Keratinocyte (primary cell): ENCODE measurements at regions not wholly inside any gene's neighbourhood (a gene's known extent, or its start where the extent isn't known, plus 50 kb on each side); places are given as distances from the start of the nearest gene placed in this dataset.
A peak's percentile ranks its signal among the peaks of the same experiment; 100 is the strongest.

Experiments
- DNase-seq: peaks from one replicate; pipeline ENCODE4 v3.0.0-alpha.2; 2011; ENCODE audit warnings: low read depth, missing footprints, low spot score
- FAIRE-seq: peaks from 2 replicates; lab custom pipeline; 2011; peaks lifted over from hg19 to GRCh38; lab: Jason Lieb, UNC
- H2AFZ ChIP-seq: 2 replicates; pipeline ENCODE4 v1.6.0; 2012; ENCODE audit warnings: low read length, control low read depth, inconsistent platforms; ENCODE audit not compliant: control insufficient read depth
- H3K27ac ChIP-seq: 2 replicates; pipeline ENCODE4 v1.5.1; 2011; ENCODE audit warnings: low read length; ENCODE audit not compliant: control insufficient read depth, insufficient read depth
- H3K27me3 ChIP-seq: 3 replicates; pipeline ENCODE4 v1.6.0; 2011; ENCODE audit warnings: low read length; ENCODE audit not compliant: control insufficient read depth, insufficient read depth; ENCODE audit errors: extremely low read depth
- H3K36me3 ChIP-seq, 2 experiments: 2 replicates in 1 of 2; 3 replicates in 1 of 2; pipeline ENCODE4 v1.5.1; 2011; ENCODE audit warnings: low read length in 2 of 2, mild to moderate bottlenecking in 1 of 2; ENCODE audit not compliant: control insufficient read depth in 2 of 2, insufficient read depth in 2 of 2; ENCODE audit errors: extremely low read depth in 1 of 2
- H3K4me1 ChIP-seq: 3 replicates; pipeline ENCODE4 v1.5.1; 2011; ENCODE audit warnings: low read length; ENCODE audit not compliant: control insufficient read depth, insufficient read depth; ENCODE audit errors: extremely low read depth
- H3K4me2 ChIP-seq: 3 replicates; pipeline ENCODE4 v1.6.0; 2011; ENCODE audit warnings: low read depth, low read length; ENCODE audit not compliant: control insufficient read depth, insufficient read depth; ENCODE audit errors: extremely low read depth
- H3K4me3 ChIP-seq, 3 experiments: fragments of 200-600 bp in 1 of 3; sonication (generic) in 1 of 3; 2 replicates in 2 of 3; 3 replicates in 1 of 3; pipeline ENCODE4 v1.5.1; 2011 to 2016; ENCODE audit warnings: low read length in 3 of 3, mild to moderate bottlenecking in 3 of 3, control low read depth in 2 of 3, inconsistent platforms in 1 of 3, low read depth in 1 of 3, mixed read lengths in 1 of 3, mixed run types in 1 of 3, moderate library complexity in 1 of 3; ENCODE audit not compliant: control insufficient read depth in 2 of 3, insufficient read depth in 2 of 3; ENCODE audit errors: extremely low read depth in 1 of 3
- H3K79me2 ChIP-seq: 2 replicates; pipeline ENCODE4 v1.6.0; 2012; ENCODE audit warnings: low read length; ENCODE audit not compliant: control insufficient read depth, insufficient read depth
- H3K9ac ChIP-seq: 3 replicates; pipeline ENCODE4 v1.6.0; 2011; ENCODE audit warnings: low read length; ENCODE audit not compliant: control insufficient read depth, insufficient read depth; ENCODE audit errors: extremely low read depth
- H3K9me1 ChIP-seq: 3 replicates; pipeline ENCODE4 v1.6.0; 2011; ENCODE audit warnings: low read length; ENCODE audit not compliant: control insufficient read depth, insufficient read depth; ENCODE audit errors: extremely low read depth
- H3K9me3 ChIP-seq: 2 replicates; pipeline ENCODE4 v1.5.1; 2012; ENCODE audit warnings: low read depth, low read length; ENCODE audit not compliant: control insufficient read depth
- H4K20me1 ChIP-seq: 3 replicates; pipeline ENCODE4 v1.6.0; 2011; ENCODE audit warnings: low read length; ENCODE audit not compliant: control insufficient read depth, insufficient read depth; ENCODE audit errors: extremely low read depth
- CTCF ChIP-seq, 3 experiments: IDR thresholded peaks in 1 of 3; conservative IDR thresholded peaks in 1 of 3; optimal IDR thresholded peaks in 1 of 3; 2 replicates in 2 of 3; 3 replicates in 1 of 3; pipeline versions ENCODE3 to v1.5.1; 2011; ENCODE audit warnings: low read length in 3 of 3, mild to moderate bottlenecking in 3 of 3, moderate library complexity in 2 of 3, control low read depth in 1 of 3, inconsistent platforms in 1 of 3; ENCODE audit not compliant: insufficient read depth in 2 of 3; ENCODE audit errors: extremely low read depth in 1 of 3
- EZH2 ChIP-seq: IDR thresholded peaks from one replicate; pipeline ENCODE4 v1.6.1; 2012; ENCODE audit warnings: inconsistent platforms, mild to moderate bottlenecking, low read length, moderate library complexity
- dilution Hi-C: fragments of 300-500 bp; cut with MboI; formaldehyde crosslinking; loops from one replicate; pipeline ENCODE4 v1.7.0; 2020; ENCODE audit warnings: low sequenced_read_pairs; ENCODE audit not compliant: extremely low pct_ligation_motif_present

GRCh38 chr12:59381106-59381505, 214.7 kb upstream of the SLC16A7 start:
- no peaks in the 10 kb centered on the region for H3K9me1 ChIP-seq
- H3K27ac ChIP-seq: no peak overlapping the region
- no peak for DNase-seq
- TF ChIP-seq CTCF (optimal IDR thresholded peaks at IDR 0.05 in 1 of 3, IDR thresholded peaks at IDR 0.05 in 1 of 3, conservative IDR thresholded peaks at IDR 0.05 in 1 of 3; ENCODE audit: extremely low read depth in 1 of 3, insufficient read depth in 2 of 3, low read length in 3 of 3) (no peak), EZH2 (no peak)
- H4K20me1 ChIP-seq: no peaks in the 10 kb centered on the region
- H3K4me1 ChIP-seq: peaks cover 4% of the 10 kb centered on the region
- peak overlapping the region in 1 of 3 experiments; percentile 18 for H3K4me3 ChIP-seq
- no peaks in the 10 kb centered on the region for H3K79me2 ChIP-seq
- dilution Hi-C loops: no loop called here
- H3K4me2 ChIP-seq: peak overlapping the region; percentile 16
- H2AFZ ChIP-seq: peak overlapping the region; percentile 54
- H3K9me3 ChIP-seq: no peaks in the 10 kb centered on the region
- peak; percentile 67 for FAIRE-seq
- H3K27me3 ChIP-seq: no peaks in the 10 kb centered on the region
- H3K36me3 ChIP-seq: no peaks in the 10 kb centered on the region
- no peak overlapping the region for H3K9ac ChIP-seq

- no peaks in the 10 kb centered on the region for H3K27me3 ChIP-seq
- dilution Hi-C loops: no loop called here
- H3K36me3 ChIP-seq: no peaks in the 10 kb centered on the region
- no peaks in the 10 kb centered on the region for H3K9me3 ChIP-seq
- H2AFZ ChIP-seq: no peak overlapping the region
- H3K4me1 ChIP-seq: no peaks in the 10 kb centered on the region
- H3K79me2 ChIP-seq: no peaks in the 10 kb centered on the region
- no peak overlapping the region for H3K9ac ChIP-seq
- no peak overlapping the region for H3K4me3 ChIP-seq
- H3K27ac ChIP-seq: no peak overlapping the region
- FAIRE-seq: no peak
- DNase-seq: no peak
- no peaks in the 10 kb centered on the region for H4K20me1 ChIP-seq
- H3K9me1 ChIP-seq: no peaks in the 10 kb centered on the region
- no peak for TF ChIP-seq CTCF (optimal IDR thresholded peaks at IDR 0.05 in 1 of 3, IDR thresholded peaks at IDR 0.05 in 1 of 3, conservative IDR thresholded peaks at IDR 0.05 in 1 of 3; ENCODE audit: extremely low read depth in 1 of 3, insufficient read depth in 2 of 3, low read length in 3 of 3)
- TF ChIP-seq EZH2: no peak
- H3K4me2 ChIP-seq: no peak overlapping the region
Observed at GRCh38 chr12:59375633-59376032, 220.2 kb upstream of the SLC16A7 start.
